ENCODE measurements at regions not wholly inside any gene's neighbourhood (a gene's known extent, or its start where the extent isn't known, plus 50 kb on each side); places are given as distances from the start of the nearest gene placed in this dataset.
A peak's percentile ranks its signal among the peaks of the same experiment; 100 is the strongest.

DNA sequence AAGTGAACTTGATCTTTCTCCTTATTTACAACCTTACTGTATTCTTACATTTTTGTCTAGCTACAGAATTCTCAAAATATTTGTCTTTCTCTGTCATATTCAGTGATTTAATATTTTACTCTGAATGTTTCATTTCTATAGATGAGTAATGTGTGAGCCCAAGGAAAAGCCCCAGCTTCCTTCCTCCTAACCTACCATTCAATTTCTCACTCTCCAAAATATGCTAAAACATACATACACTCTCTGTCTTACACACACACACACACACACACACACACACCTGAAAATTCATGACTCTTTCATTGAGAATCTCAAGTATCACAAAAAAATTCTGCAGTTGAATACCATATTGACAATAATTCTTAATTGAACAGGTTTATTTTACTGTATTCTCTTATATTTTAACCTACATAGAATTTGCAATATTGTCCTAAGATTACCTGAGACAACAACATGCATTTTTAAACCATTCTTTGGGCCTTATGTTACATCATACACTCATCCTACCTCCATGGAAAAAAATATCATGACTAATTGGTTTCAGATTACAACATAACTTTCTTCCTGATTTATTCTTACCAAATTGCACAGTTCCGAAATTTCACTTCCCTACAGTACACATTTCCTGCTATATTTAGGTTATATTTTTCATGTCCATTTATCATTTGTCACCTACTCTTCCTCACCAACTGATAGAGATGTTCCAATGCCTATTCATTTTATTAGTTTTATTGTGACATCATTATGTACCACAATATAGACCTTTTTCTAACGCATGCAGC lies 1965.6 kb upstream of the PCDH20 start:
- TF ChIP-seq CTCF (conservative IDR thresholded peaks at IDR 0.05; ENCODE audit: low read depth, low read length), result no peak
- TF ChIP-seq MXI1 (IDR thresholded peaks at IDR 0.05; ENCODE audit: borderline replicate concordance, low read depth, low read length), result no peak
- peak; percentile 60 for TF ChIP-seq CEBPB (IDR thresholded peaks at IDR 0.05; ENCODE audit: low read depth, low read length)
- no peak for TF ChIP-seq SMC3 (IDR thresholded peaks at IDR 0.05; ENCODE audit: low read depth, low read length)
- no peak for TF ChIP-seq MAZ (IDR thresholded peaks at IDR 0.05; ENCODE audit: borderline replicate concordance, low read depth, low read length)
- TF ChIP-seq POLR2A (IDR thresholded peaks at IDR 0.05; ENCODE audit: low read depth, low read length), result no peak
- TF ChIP-seq RFX5 (IDR thresholded peaks at IDR 0.05; ENCODE audit: low read depth, low read length), result no peak
- no peak for TF ChIP-seq ELK1 (IDR thresholded peaks at IDR 0.05; ENCODE audit: borderline replicate concordance, low read depth, low read length)
- TF ChIP-seq, protein P1, sequence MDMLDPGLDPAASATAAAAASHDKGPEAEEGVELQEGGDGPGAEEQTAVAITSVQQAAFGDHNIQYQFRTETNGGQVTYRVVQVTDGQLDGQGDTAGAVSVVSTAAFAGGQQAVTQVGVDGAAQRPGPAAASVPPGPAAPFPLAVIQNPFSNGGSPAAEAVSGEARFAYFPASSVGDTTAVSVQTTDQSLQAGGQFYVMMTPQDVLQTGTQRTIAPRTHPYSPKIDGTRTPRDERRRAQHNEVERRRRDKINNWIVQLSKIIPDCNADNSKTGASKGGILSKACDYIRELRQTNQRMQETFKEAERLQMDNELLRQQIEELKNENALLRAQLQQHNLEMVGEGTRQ (IDR thresholded peaks at IDR 0.05; ENCODE audit: low read depth, low read length), result no peak
- no peak for TF ChIP-seq CHD1 (IDR thresholded peaks at IDR 0.05; ENCODE audit: low read depth, low read length)
- TF ChIP-seq RCOR1 (IDR thresholded peaks at IDR 0.05; ENCODE audit: insufficient replicate concordance, low read length), result no peak
- no peak for TF ChIP-seq RAD21 (IDR thresholded peaks at IDR 0.05; ENCODE audit: low read length)
- TF ChIP-seq FOS (IDR thresholded peaks at IDR 0.05; ENCODE audit: low read depth, low read length), result no peak
